ENCODE measurements at regions not wholly inside any gene's neighbourhood (a gene's known extent, or its start where the extent isn't known, plus 50 kb on each side); places are given as distances from the start of the nearest gene placed in this dataset.

DNA sequence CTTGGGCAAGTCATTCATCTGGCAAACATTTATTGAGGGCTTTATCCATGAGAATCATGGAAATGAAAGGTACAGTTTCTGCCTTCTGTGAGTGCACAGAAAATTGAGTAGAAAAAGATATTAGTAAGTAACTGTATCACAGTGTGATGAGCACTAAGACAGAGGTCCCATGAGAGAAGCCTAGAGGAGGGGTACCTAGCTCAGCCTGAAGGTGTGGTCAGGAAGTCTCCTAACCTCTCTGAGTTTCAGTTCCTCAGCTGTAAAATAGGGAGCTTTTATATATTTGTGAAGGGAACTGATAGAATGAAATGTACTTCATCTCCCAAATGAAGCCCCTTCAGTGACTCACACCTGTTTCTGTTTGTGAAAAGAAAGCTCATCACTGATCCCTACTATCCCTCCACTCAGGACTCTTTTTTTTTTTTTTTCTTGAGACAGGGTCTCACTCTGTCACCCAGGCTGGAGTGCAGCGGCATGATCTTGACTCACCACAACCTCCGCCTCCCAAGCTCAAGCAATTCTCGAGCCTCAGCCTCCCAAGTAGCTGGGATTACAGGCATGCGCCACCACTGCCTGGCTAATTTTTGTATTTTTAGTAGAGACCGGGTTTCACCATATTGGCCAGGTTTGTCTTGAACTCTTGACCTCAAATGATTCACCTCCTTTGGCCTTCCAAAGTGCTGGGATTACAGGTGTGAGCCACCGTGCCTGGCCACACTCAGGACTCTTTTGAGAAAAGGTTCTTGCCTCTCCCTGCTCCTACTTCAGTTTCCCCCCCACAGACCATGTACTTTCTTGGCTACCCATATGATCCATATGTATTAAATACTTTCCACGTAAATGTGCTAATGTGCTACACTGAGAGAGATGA lies 93.7 kb upstream of the FUT8 start:
- TF ChIP-seq CTCF (IDR thresholded peaks at IDR 0.05), result no peak
- H3K4me3 Mint-ChIP-seq, result no peak overlapping the region
- intact Hi-C loops (cut with micrococcal nuclease), result no loop called here
- DNase-seq (no peak), ATAC-seq (no peak)
- H3K9me3 Mint-ChIP-seq, result peaks cover 10% of the 10 kb centered on the region
- H3K27me3 Mint-ChIP-seq, result no peaks in the 10 kb centered on the region
- H3K36me3 Mint-ChIP-seq (ENCODE audit: low read depth), result peaks cover 13% of the 10 kb centered on the region
- peaks cover 63% of the 10 kb centered on the region for H3K4me1 Mint-ChIP-seq (ENCODE audit: low read depth)
- no peak overlapping the region for H3K27ac Mint-ChIP-seq
- ChIA-PET POLR2A (interaction anchor here (0.6 to 1.7 kb wide), 6 partner anchors 11 to 18 kb away, joined by 3 to 4 read pairs (median 4); no protein-coding TSS in a partner anchor), CTCF (interaction anchor here (0.7 to 1.7 kb wide), 4 partner anchors 14 to 155 kb away, joined by 3 to 6 read pairs (median 4); no protein-coding TSS in a partner anchor)

GRCh38 chr14:65320661-65321308 lies 91.7 kb upstream of the FUT8 start:
- DNase-seq (no peak), ATAC-seq (peak; percentile 14)
- intact Hi-C loops (cut with micrococcal nuclease), result no loop called here
- Mint-ChIP-seq H3K36me3 (ENCODE audit: low read depth) (peaks cover 10% of the 10 kb centered on the region), H3K27ac (peak overlapping the region; percentile 86), H3K27me3 (no peaks in the 10 kb centered on the region), H3K4me1 (ENCODE audit: low read depth) (peaks cover 48% of the 10 kb centered on the region), H3K9me3 (peaks cover 7% of the 10 kb centered on the region), H3K4me3 (peak overlapping the region; percentile 34)
- ChIA-PET CTCF (interaction anchor here (0.7 to 2.6 kb wide), 9 partner anchors 12 to 638 kb away, joined by 3 to 10 read pairs (median 4); no protein-coding TSS in a partner anchor), POLR2A (interaction anchor here (0.7 to 2.1 kb wide), 9 partner anchors 9 to 34 kb away, joined by 3 to 12 read pairs (median 4); no protein-coding TSS in a partner anchor)
- no peak for TF ChIP-seq CTCF (IDR thresholded peaks at IDR 0.05)

- peak; percentile 50 for DNase-seq
- Mint-ChIP-seq H3K4me1 (ENCODE audit: low read depth) (peaks cover 45% of the 10 kb centered on the region), H3K27ac (peak overlapping the region; percentile 86), H3K9me3 (peaks cover 3% of the 10 kb centered on the region), H3K4me3 (peak overlapping the region; percentile 34), H3K27me3 (no peaks in the 10 kb centered on the region), H3K36me3 (ENCODE audit: low read depth) (peaks cover 10% of the 10 kb centered on the region)
- ChIA-PET CTCF (interaction anchor here (0.6 to 2.6 kb wide), 10 partner anchors 12 to 637 kb away, joined by 3 to 10 read pairs (median 4); no protein-coding TSS in a partner anchor), POLR2A (interaction anchor here (0.7 to 2.1 kb wide), 7 partner anchors 8 to 34 kb away, joined by 3 to 12 read pairs (median 4); no protein-coding TSS in a partner anchor)
- intact Hi-C loops (cut with micrococcal nuclease), result no loop called here
- peak; percentile 87 for ATAC-seq
- TF ChIP-seq CTCF (IDR thresholded peaks at IDR 0.05), result no peak
Measured at GRCh38 chr14:65321370-65321875, 91.1 kb upstream of the FUT8 start.

GRCh38 chr14:65329481-65329880 lies 83.0 kb upstream of the FUT8 start:
- H3K4me1 Mint-ChIP-seq (ENCODE audit: low read depth), result peaks cover 24% of the 10 kb centered on the region
- H3K27me3 Mint-ChIP-seq, result no peaks in the 10 kb centered on the region
- H3K27ac Mint-ChIP-seq, result no peak overlapping the region
- intact Hi-C loops (cut with micrococcal nuclease), result no loop called here
- H3K4me3 Mint-ChIP-seq, result no peak overlapping the region
- ATAC-seq, result no peak
- no peak for TF ChIP-seq CTCF (IDR thresholded peaks at IDR 0.05)
- POLR2A ChIA-PET, result interaction anchor here (0.8 to 1.5 kb wide), 2 partner anchors 8 to 11 kb away, joined by 3 read pairs; no protein-coding TSS in a partner anchor
- no peak for DNase-seq
- H3K36me3 Mint-ChIP-seq (ENCODE audit: low read depth), result peaks cover 1% of the 10 kb centered on the region
- CTCF ChIA-PET, result interaction anchor here (1.2 kb wide), 1 partner anchor 43 kb away, joined by 4 read pairs; no protein-coding TSS in a partner anchor
- peaks cover 3% of the 10 kb centered on the region for H3K9me3 Mint-ChIP-seq
